ENCODE measurements at regions not wholly inside any gene's neighbourhood (a gene's known extent, or its start where the extent isn't known, plus 50 kb on each side); places are given as distances from the start of the nearest gene placed in this dataset.
"Not testable (repeated sequence)": the region's sequence is repeated elsewhere in the genome, so short reads cannot be mapped to it uniquely, and the experiment has no call there.

DNA sequence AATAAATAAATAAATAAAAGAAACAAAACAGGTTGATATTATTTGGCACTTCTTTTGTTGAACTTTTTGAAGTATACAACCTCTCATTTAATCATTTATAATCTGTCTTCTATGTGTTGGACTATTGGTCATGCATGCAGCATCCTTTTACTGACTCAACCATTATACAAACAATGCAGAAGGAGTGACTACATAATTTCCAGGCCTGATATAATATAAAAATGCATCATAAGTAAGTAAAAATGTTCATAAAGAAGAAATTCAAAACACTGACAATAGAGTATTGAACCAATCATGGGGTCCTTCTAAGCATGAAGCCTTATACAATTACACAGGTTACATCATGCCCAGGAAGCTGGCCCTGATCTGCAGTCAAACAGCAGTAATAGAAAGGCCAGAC lies 141.5 kb upstream of the FN1 start:
- DNase-seq: no peak

DNA sequence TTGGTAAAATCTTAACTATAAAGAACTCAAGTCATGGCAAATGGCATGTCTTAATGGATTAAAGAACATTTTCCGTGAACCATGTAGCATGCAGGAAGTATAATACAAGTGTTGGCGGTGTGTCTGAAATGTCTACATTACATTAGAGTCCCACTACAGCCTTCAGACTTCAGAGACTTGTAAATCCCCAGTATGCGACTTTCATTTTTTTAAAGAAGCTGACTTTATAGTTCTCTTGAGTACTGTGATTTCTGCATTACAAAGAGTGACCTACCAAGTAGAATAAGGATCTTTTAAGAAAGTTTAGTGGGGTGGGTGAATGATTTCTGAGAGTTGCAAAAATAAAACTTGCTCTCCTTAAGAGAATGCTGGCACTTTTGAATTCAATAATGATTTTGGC lies 140.7 kb upstream of the FN1 start:
- DNase-seq: no peak

DNA sequence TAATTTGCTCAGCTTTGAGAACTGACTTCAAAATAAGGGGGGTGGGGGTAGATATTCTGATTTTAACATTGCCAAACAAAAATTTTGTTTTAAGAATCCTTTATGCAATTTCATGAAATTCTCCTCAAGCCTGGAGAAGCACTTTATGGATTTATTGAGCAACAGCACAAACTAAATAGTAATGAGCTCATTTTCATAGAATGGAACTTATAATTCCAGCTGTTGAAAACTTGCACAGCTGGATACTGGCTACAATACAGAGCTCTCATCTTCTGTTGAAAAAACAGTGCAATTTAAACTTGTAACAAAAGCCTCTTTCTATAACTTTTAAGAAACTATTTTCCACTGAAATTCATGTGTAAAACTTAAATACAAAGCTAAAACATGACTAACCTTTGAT lies 137.6 kb upstream of the FN1 start:
- DNase-seq: no peak

DNA sequence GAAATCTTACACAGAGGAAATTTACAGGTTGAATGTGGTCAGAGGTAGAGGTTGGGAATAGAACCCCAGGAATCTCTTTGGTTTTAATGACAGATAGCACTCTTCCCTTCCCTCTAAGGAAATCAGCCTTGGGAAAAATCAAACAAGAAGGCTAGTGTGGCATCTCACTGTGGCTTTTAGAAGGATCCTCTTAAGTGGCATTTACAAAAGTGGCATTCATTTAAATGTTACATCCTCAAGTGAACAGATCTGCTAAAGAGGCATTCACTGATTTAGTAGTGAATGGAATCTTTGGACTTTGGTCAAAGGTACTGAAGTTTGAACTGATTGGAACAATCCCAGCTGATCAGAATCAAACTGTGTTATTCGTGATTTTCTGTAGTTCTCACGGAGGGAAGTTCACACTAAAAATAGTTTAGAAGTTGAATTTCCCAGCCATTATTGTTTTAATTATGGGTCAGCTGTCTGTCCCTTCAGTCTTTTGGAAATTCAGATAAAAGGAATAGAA lies 136.5 kb upstream of the FN1 start:
- DNase-seq: no peak

DNA sequence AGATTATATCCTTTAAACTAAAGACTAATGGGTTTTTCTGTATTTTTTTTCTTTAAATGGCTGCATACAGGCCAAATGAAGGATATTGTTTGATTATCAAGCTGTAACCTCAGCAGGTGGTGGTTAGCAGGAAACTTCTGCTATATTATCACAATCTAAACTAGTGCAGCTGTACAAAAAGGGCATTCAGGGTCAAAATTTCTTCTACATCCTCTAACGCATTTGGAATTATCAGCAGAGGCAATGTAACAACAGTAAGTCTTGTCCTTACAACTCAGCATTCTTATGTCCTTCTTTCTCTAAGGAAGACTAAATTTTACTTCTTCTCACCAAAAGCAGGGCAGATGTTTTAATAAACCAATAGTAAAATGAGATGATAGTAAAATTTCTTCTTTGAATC lies 135.8 kb upstream of the FN1 start:
- no peak for DNase-seq

DNA sequence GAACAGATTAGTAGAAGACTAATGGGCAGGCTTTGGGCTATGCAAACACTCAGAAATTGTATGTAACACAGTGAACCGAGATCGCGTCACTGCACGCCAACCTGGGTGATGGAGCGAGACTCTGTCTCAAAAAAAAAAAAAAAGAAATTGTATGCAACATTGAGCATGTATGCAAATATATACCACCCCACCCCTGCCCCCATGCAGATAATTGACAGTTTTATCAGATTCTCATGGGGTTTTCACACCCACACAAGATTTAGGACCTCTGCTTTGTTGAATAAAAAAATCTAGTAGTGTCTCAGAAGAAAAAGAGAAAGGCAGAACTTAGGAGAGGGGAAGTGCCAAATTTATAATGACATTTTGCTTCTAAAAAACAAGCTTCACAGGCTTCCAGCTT lies 131.6 kb upstream of the FN1 start:
- DNase-seq: no peak

DNA sequence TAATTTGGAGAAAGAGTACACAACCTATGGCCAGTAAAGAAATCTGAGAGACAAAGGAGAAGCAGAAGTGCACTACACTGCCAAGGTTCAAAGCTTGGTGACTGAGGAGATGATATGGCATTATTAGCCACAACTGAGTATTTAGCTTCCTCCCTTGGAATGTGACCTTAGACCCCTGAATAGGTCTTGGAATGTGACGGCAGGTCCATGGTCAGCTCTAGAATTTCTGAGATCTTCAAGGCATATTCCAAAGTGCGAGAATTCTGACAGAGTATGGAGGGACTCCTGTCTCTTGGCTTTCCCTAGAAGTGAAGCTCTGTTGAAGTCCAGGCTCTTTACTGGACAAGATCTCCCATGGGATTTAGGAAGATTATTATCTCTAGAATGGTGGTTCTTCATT lies 130.0 kb upstream of the FN1 start:
- no peak for DNase-seq

DNA sequence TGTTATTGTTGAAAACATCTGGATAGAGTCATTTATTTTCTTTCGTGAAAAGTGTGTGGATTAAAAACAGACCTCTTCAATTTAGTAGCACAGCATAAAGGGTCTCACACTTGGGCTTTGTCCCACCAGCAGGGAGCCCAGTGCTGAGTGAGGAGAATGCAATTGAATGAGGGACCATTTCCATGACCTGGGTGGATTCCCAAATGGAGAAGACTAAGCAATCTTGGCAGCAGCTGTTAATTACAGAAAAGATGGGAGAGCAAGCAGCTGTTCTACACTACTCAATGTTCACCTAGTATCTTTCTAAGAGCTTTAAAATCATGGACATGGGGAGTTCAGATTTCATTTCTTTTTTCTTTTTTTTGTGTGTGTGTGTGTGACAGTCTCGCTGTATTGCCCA lies 121.8 kb upstream of the FN1 start:
- no peak for DNase-seq

DNA sequence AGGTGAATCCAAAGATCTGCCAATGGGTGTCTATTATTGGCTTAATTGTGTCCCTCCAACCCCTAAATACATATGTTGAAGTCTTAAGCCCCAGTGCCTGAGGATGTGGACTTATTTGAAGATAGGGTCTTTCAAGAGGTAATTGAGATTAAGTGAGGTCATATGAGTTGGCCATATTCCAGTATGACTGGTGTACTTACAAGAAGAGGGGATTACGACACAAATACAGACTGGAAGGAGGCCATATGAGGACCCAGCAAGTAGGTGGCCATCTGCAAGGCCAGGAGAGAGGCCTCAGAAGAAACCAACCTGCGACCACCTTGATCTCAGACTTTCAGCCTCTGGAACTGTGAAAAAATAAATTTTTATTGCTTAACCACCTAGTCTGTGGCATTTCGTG lies 121.1 kb upstream of the FN1 start:
- no peak for DNase-seq

DNA sequence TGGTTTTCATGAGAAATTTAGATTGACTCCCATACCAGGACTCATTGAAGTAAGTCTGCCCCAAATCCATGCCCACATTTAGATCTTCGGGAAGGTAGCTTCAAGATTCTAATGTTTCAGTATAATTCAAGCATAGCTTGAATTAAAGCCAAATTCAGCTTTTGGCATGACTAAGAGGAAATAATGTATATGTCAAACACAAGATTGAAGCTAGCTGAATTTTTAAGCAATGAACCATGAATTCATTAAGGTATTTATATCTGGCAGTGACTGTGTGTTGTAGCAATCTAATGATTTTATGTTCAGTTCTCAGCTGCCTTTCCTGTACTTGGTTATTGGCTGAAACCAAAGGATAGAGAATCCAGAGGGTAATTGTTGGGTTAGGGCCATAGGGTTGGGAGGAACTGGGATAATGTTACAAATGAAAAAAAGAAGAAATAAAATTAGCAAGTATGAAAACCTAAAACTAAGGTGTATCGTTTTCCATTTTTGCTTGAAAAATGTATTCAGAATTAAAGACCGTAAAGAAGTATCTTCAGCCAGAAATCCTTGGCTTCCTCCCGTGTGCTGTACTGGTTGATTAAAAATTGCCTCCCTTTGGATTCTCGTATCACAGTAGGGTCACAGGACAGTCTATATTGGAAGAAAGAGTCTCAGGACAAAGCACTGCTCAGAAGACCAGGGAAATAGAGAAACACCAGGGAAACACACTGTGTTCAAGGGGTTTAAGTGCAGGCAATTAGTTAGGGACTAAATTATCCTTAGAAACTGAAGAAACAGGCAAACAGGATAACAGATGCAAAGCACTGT lies 119.0 kb upstream of the FN1 start:
- DNase-seq: no peak

DNA sequence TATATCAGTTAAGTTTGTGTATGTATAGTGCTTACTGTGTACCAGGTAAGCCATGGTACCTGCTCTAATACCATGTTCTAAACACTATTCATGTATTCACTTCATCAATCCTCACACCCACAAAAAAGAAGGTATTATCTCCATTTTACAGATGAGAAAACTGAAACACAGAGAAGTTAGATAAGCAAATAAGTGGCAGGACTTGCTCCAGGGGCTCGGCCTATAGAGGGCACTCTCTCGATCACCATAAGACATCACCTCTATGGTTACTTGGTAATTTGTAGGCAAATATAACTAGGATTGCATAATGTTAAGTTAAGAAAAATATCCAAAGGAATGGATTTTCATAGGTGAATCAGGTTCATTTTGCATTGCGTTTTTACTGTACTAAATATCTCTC lies 118.1 kb upstream of the FN1 start:
- no peak for DNase-seq

DNA sequence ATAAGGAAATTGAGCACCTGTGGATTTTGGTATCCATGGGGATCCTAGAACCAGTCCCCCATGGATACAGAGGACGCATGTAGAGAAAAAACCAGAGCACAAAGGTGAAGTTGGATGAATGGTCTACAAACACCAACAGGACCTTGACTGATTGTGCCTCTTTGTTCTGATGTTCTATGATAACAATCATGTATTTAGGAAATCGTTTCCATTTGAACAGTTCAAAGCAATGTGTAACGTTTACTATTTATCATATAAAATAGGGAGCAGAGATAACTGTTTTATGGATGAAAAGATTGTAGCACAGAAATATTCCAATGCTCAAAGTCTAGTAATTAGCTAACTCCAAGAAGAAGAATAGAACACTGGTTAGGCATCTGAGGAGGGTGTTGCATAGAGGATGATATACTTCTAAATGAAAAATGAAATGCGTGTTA lies 116.3 kb upstream of the FN1 start:
- DNase-seq: no peak

DNA sequence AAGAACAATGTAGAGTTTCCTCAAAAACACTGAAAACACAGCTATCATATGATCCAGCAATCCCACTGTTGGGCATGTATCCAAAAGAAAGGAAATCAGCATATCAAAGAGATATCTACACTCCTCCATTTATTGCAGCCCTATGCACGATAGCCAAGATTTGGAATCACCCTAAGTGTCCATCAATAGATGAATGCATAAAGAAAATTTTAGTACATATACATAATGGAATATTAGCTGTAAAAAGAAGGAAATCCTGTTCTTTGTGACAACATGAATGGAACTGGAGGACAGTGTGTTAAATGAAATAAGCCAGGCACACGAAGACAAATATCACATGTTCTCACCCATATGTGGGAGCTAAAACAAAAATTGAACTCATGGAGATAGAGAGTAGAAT lies 114.5 kb upstream of the FN1 start:
- DNase-seq: no peak

DNA sequence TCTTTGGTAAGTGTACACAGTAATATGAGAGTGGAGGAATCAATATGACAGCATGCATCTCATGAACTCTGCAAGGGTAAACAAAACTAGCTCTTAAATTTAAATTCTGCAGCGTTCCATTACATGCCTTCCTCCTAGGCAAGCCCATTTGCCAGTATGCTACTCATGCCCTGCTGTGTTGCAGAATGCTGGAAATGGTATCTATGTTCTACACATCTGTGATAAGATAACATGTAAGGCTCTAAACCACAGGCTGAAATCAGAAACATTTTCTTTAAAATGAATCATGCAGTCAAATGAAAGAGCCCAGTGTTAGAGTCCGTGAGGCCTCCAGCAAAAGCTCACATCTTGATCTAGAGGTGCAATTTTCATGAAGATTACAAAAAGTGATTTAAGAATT lies 112.8 kb upstream of the FN1 start:
- no peak for DNase-seq

DNA sequence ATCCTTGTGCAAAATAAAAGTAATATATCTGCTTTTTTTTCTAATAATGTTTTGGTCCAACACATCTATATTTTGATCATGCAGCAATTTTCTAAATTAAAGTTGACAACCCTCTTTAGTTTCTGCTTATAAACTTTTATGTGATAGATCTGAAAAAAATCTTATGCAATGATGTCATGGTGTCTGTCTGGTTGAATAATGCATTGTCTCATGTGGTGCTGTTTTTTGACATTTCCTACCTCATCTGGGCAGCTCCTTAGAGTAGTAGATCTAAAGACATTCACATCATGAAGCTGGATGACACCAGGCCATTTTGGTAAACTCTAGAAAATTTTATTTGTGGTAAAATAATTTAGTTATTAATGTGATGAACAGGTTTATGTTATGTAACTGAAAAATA lies 106.8 kb upstream of the FN1 start:
- no peak for DNase-seq

DNA sequence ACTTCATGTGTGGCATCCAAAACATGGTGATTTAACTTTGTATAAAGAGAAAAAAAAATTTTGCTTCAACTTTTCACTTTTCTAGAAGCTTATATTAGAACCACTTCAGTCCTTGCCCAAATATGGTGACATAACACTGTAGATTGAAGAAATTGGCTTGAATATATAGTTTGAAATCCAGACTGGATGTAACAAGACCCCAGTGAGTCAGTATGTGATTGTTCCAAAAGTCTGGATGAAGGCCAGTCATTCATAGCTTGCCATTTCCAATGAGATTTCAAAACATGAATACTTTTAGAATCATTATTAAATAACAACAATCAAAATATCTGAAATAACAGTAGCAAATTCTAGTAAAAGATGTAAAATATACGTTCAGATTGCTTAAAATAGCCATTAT lies 104.8 kb upstream of the FN1 start:
- DNase-seq: no peak

DNA sequence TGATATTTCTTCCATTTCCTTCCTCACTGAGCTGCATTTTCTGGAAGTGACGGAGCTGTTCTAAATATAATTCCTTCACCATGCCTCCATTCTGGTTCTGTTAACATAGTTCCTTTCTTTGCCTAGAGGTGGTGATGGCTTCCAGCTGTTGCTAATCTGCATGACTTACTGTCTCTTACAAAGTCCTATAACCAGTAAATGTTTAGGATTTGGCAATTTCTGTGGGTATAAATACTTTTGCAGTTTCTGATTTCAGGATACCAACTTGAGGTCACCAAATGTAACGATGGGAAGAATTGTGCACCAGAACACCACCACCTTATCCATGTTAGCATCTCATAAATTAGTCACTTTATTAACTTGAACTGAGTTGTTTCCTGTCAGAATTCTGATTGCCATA lies 101.7 kb upstream of the FN1 start:
- DNase-seq: no peak

DNA sequence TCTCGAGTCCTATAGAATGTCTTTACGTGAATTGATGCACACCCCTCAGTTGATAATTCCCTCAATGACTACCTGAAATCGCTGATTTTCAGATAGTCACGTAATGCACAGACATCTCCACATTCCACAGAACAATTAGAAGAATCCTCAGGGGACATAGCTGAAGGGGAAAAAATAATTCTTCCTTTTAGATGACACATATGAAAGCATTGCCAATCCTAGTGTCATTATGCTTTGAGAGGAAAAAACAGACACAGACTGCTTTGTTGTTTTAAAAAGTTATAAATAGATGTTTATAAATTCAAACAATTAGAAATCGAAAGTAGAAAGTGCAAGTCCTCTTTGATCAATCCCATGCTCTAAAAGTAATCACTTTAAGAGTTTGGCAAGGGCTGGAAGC lies 100.6 kb upstream of the FN1 start:
- DNase-seq: no peak

DNA sequence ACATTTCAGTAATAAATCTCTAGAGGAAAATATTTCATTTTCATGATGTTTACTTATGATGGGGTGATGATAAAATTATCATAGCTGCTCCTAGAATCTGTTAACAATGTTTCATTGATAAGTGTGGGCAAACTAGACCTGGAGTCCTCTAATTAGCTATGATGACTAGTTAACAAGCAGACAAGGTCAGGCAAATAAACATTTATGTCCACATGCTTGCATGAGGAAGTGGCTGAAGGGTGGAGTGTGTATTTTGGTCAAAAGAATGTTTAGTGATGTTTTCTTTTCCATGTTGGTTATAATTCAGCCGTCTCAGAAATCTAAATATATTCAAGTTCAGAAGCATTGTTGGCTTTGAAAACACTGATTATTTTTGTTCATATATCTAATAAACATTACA lies 99.9 kb upstream of the FN1 start:
- DNase-seq: no peak

DNA sequence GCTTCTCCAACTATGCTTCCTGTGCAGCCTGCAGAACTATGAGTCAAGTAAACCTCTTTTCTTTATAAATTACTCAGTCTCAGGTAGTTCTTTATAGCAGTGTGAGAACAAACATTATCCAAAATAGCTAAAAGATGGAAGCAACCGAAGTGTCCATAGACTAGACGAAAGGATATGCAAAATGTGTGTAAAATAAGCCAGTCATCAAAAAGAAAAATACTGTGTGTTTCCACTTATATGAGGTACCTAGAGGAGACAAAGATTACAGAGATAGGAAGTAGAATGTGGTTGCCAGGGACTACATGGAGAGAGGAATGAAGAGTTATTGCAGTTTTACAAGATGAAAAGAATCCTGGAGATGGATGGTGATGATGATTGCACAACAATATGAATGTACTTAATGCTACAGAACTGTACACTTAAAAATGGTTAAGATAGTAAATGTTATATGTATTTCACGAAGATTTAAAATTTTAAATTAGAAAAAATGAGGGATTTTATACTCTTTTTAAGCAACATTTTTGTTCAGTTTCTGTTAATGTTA lies 99.3 kb upstream of the FN1 start:
- DNase-seq: no peak

DNA sequence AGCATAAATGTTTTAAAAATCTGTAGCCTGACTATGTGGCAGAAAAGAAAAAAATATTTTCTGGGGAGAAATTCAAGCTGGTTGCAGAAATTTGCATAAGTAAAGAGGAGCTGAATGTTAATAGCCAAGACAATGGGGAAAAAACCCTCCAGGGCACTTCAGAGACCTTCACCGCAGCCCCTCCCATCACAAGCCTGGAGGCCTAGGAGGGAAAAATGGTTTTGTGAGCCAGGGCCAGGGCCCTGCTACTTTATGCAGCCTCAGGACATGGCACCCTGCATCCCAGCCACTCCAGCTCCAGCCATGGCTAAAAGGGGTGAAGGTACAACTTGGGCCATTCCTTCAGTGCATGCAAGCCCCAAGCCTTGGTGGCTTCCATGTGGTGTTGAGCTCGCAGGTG lies 97.8 kb upstream of the FN1 start:
- not testable (repeated sequence) for DNase-seq

DNA sequence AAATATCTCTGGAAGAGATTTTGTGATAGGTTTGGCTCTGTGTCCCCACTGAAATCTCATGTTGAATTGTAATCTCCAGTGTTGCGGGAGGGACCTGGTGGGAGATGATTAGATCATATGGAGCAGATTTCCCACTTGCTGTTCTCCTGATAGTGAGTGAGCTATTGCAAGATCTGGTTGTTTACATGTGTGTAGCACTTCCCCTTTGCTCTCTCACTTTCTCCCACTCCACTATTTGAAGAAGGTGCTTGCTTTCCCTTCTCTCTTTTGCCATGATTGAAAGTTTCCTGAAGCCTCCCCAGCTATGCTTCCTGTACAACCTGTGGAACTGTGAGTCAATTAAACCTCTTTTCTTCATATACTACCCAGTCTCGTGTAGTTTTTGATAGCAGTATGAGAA lies 97.0 kb upstream of the FN1 start:
- DNase-seq: no peak

DNA sequence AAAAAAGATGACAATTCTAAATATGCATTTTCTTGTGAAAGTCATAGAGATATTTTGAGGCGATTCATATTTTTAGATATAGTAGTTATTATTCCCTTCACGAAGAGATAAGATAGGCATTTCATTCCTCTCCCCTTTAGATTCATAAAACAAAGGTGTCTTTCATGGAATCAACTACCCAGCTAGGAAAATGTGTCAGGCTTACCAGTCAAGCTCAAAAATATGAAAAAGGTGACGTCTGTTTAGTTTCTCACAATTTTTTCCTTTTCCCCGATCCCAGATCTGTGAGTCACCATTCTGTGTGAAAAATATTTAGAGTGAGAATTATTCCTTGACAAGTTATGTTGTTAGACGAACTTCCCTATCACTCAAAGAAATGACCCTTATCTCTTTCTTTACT lies 95.4 kb upstream of the FN1 start:
- no peak for DNase-seq

DNA sequence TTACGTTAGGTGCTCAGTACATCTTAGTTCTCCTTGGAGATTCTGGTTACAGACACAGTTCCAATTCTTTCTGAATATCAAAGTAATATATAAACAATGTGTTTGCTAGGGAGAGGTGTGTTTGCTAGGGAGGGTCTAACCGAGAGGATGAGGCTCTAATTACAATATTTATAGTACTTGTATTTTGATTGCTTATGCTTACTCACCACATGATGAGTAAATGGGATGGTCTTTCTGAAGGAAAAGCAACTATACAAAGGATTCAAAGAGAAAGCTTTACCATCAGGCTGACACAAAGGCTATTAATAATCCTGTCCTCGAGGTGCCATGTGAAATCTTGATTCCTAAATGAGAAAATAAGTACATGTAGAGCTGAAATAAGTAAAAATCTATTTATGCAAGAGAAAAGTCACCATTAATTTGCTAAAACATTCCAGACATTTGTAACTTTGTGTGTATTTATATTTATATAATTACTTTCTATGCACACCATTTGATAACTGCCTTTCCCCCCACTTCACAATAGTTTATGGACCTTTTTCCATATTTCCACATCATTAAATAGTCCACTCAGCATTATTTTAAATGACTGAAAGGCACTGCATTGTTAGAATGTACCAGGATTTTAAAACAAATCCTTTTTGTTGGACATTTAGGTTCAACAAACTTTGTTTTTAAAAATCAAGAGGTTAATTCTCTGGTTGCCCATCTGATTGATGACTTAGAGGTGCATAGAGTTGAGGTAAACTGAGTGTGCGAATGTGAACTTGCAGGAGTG lies 94.5 kb upstream of the FN1 start:
- DNase-seq: no peak

Measured in activated CD4-positive, alpha-beta T cell treated with anti-CD3 and anti-CD28 coated beads, Interleukin-2, amount 50 U/mL, for 4 hours (primary cell).